Right atrium auricular region (tissue), 2 donors: ENCODE measurements at regions not wholly inside any gene's neighbourhood (a gene's known extent, or its start where the extent isn't known, plus 50 kb on each side); places are given as distances from the start of the nearest gene placed in this dataset.

Experiments used
- DNase-seq: peaks from one replicate; pipeline ENCODE4 v3.0.0-alpha.2; 2019; ENCODE audit warnings: low spot score
- H3K27ac ChIP-seq, 2 donors: fragments of 200-600 bp; sonication (generic); 1 replicate in 1 of 2; 2 replicates in 1 of 2; pipeline ENCODE4 v1.5.1; 2016 to 2019
- H3K27me3 ChIP-seq, 2 donors: fragments of 200-600 bp; sonication (generic); one replicate each; pipeline versions ENCODE4 v1.5.1 to v1.6.0; 2017 to 2019
- H3K36me3 ChIP-seq: fragments of 200-600 bp; sonication (generic); one replicate; pipeline ENCODE4 v1.5.1; 2016
- H3K4me1 ChIP-seq, 2 donors: fragments of 200-600 bp; sonication (generic); one replicate each; pipeline versions ENCODE4 v1.5.1 to v1.6.0; 2017 to 2019
- H3K4me3 ChIP-seq, 2 donors: fragments of 200-600 bp; sonication (generic); 1 replicate in 1 of 2; 2 replicates in 1 of 2; pipeline ENCODE4 v1.5.1; 2017 to 2019; ENCODE audit warnings: mild to moderate bottlenecking in 1 of 2, moderate library complexity in 1 of 2
- H3K9me3 ChIP-seq, 2 donors: fragments of 200-600 bp; sonication (generic); one replicate each; pipeline ENCODE4 v1.5.1; 2019
- CTCF ChIP-seq, 2 donors: fragments of 200-600 bp; sonication (generic); IDR thresholded peaks; one replicate each; pipeline ENCODE4 v1.5.1; 2019; ENCODE audit warnings: antibody characterized with exemption in 2 of 2

GRCh38 chr19:28326746-28327145 lies 886.2 kb downstream of the UQCRFS1 start:
- Histone ChIP-seq H3K27ac (no peak overlapping the region), H3K4me3 (no peak overlapping the region), H3K27me3 (no peaks in the 10 kb centered on the region), H3K4me1 (no peaks in the 10 kb centered on the region), H3K36me3 (no peaks in the 10 kb centered on the region), H3K9me3 (no peaks in the 10 kb centered on the region)
- DNase-seq: no peak
- no peak for TF ChIP-seq CTCF (IDR thresholded peaks at IDR 0.05)

GRCh38 chr19:28324275-28325060 lies 888.5 kb downstream of the UQCRFS1 start:
- no peak for DNase-seq

GRCh38 chr19:28322945-28323344 lies 890.0 kb downstream of the UQCRFS1 start:
- Histone ChIP-seq H3K4me1 (no peaks in the 10 kb centered on the region), H3K27me3 (no peaks in the 10 kb centered on the region), H3K4me3 (no peak overlapping the region), H3K36me3 (no peaks in the 10 kb centered on the region), H3K27ac (no peak overlapping the region), H3K9me3 (no peaks in the 10 kb centered on the region)
- DNase-seq: no peak
- TF ChIP-seq CTCF (IDR thresholded peaks at IDR 0.05): no peak

More at GRCh38 chr19:28324275-28325060, 888.5 kb downstream of the UQCRFS1 start:
- no peak for TF ChIP-seq CTCF (IDR thresholded peaks at IDR 0.05)
- Histone ChIP-seq H3K9me3 (no peaks in the 10 kb centered on the region), H3K27me3 (no peaks in the 10 kb centered on the region), H3K27ac (no peak overlapping the region), H3K36me3 (no peaks in the 10 kb centered on the region), H3K4me3 (no peak overlapping the region), H3K4me1 (no peaks in the 10 kb centered on the region)

- Histone ChIP-seq H3K27me3 (no peaks in the 10 kb centered on the region), H3K4me3 (no peak overlapping the region), H3K36me3 (no peaks in the 10 kb centered on the region), H3K27ac (no peak overlapping the region), H3K9me3 (no peaks in the 10 kb centered on the region), H3K4me1 (no peaks in the 10 kb centered on the region)
- TF ChIP-seq CTCF (IDR thresholded peaks at IDR 0.05): no peak
- no peak for DNase-seq
These were observed 890.5 kb downstream of the UQCRFS1 start for GRCh38 chr19:28322491-28322890.

- Histone ChIP-seq H3K27me3 (no peaks in the 10 kb centered on the region), H3K27ac (no peak overlapping the region), H3K9me3 (no peaks in the 10 kb centered on the region), H3K4me1 (no peaks in the 10 kb centered on the region), H3K4me3 (no peak overlapping the region), H3K36me3 (no peaks in the 10 kb centered on the region)
- DNase-seq: no peak
- TF ChIP-seq CTCF (IDR thresholded peaks at IDR 0.05): no peak
These were observed 893.0 kb downstream of the UQCRFS1 start for GRCh38 chr19:28319918-28320317.

- no peaks in the 10 kb centered on the region for H3K27me3 ChIP-seq
- H3K27ac ChIP-seq: no peak overlapping the region
- H3K4me1 ChIP-seq: no peaks in the 10 kb centered on the region
- no peak for DNase-seq
- no peak for TF ChIP-seq CTCF (IDR thresholded peaks at IDR 0.05)
- H3K9me3 ChIP-seq: no peaks in the 10 kb centered on the region
- no peak overlapping the region for H3K4me3 ChIP-seq
- no peaks in the 10 kb centered on the region for H3K36me3 ChIP-seq
These were observed 893.7 kb downstream of the UQCRFS1 start for GRCh38 chr19:28319227-28319626.
